CD14-positive monocyte (primary cell): ENCODE measurements at regions not wholly inside any gene's neighbourhood (a gene's known extent, or its start where the extent isn't known, plus 50 kb on each side); places are given as distances from the start of the nearest gene placed in this dataset.

Experiments used
- DNase-seq, 3 donors: peaks; one replicate each; pipeline ENCODE4 v3.0.0-alpha.2; 2011 to 2022
- H2AFZ ChIP-seq: 2 replicates; pipeline ENCODE4 v1.6.0; 2012; ENCODE audit warnings: mild to moderate bottlenecking, low read depth, low read length, inconsistent platforms; ENCODE audit not compliant: insufficient read depth, poor library complexity, severe bottlenecking
- H3K27ac ChIP-seq, 2 donors: 1 replicate in 1 of 2; 2 replicates in 1 of 2; pipeline ENCODE4 v1.5.1; 2012 to 2013; ENCODE audit warnings: low read length in 2 of 2, control low read depth in 1 of 2, inconsistent platforms in 1 of 2, low read depth in 1 of 2, mild to moderate bottlenecking in 1 of 2
- H3K27me3 ChIP-seq, 2 donors: one replicate each; pipeline versions ENCODE4 v1.6.0 to v1.6.1; 2011 to 2013; ENCODE audit warnings: low read length in 2 of 2; ENCODE audit not compliant: control insufficient read depth in 2 of 2, insufficient read depth in 2 of 2
- H3K36me3 ChIP-seq, 2 donors: replicated peaks in 1 of 2; 1 replicate in 1 of 2; 2 replicates in 1 of 2; pipeline versions ENCODE4 v1.5.1 to v1.6.1; 2012 to 2013; ENCODE audit warnings: low read length in 2 of 2, control low read depth in 1 of 2, inconsistent platforms in 1 of 2, mild to moderate bottlenecking in 1 of 2; ENCODE audit not compliant: insufficient read depth in 2 of 2, control insufficient read depth in 1 of 2
- H3K4me1 ChIP-seq, 2 donors: 1 replicate in 1 of 2; 2 replicates in 1 of 2; pipeline versions ENCODE4 v1.5.1 to v1.6.1; 2012 to 2013; ENCODE audit warnings: low read length in 2 of 2, control low read depth in 1 of 2, inconsistent platforms in 1 of 2, mild to moderate bottlenecking in 1 of 2, moderate library complexity in 1 of 2; ENCODE audit not compliant: insufficient read depth in 2 of 2, control insufficient read depth in 1 of 2
- H3K4me2 ChIP-seq: replicated peaks from 2 replicates; pipeline ENCODE3; 2012; ENCODE audit warnings: low read length, moderate library complexity, mild to moderate bottlenecking; ENCODE audit not compliant: poor library complexity, severe bottlenecking; ENCODE audit errors: extremely low read depth
- H3K4me3 ChIP-seq, 3 experiments: fragments of 200-600 bp in 1 of 3; sonication (generic) in 1 of 3; replicated peaks in 1 of 3; 1 replicate in 2 of 3; 2 replicates in 1 of 3; pipeline ENCODE4 v1.5.1; 2011 to 2013; ENCODE audit warnings: low read length in 3 of 3, mild to moderate bottlenecking in 3 of 3, control low read depth in 2 of 3, low read depth in 2 of 3, inconsistent platforms in 1 of 3, moderate library complexity in 1 of 3
- H3K79me2 ChIP-seq: 2 replicates; pipeline ENCODE4 v1.6.0; 2012; ENCODE audit warnings: mild to moderate bottlenecking, control low read depth, inconsistent platforms, low read length, moderate library complexity; ENCODE audit not compliant: insufficient read depth
- H3K9ac ChIP-seq: 2 replicates; pipeline ENCODE4 v1.6.0; 2017; ENCODE audit warnings: low read length, mild to moderate bottlenecking; ENCODE audit not compliant: insufficient read depth, poor library complexity, severe bottlenecking
- H3K9me3 ChIP-seq, 2 donors: replicated peaks in 1 of 2; 1 replicate in 1 of 2; 2 replicates in 1 of 2; pipeline versions ENCODE4 v1.5.1 to v1.6.1; 2012 to 2013; ENCODE audit warnings: low read length in 2 of 2, control low read depth in 1 of 2; ENCODE audit not compliant: control insufficient read depth in 1 of 2, insufficient read depth in 1 of 2
- H4K20me1 ChIP-seq: 2 replicates; pipeline ENCODE4 v1.6.0; 2012; ENCODE audit warnings: mild to moderate bottlenecking, low read length, control low read depth, moderate library complexity; ENCODE audit not compliant: insufficient read depth
- H3K27ac Mint-ChIP-seq, 7 donors: one replicate each; pipeline ENCODE4 v1.8.0; 2020; ENCODE audit warnings: mild to moderate bottlenecking in 7 of 7, mixed read lengths in 7 of 7, moderate library complexity in 6 of 7, inconsistent platforms in 2 of 7
- H3K27me3 Mint-ChIP-seq, 3 donors: one replicate each; pipeline ENCODE4 v1.8.0; 2021 to 2022; ENCODE audit warnings: low read depth in 3 of 3, mild to moderate bottlenecking in 3 of 3, mixed read lengths in 3 of 3, moderate library complexity in 3 of 3, inconsistent platforms in 1 of 3
- H3K36me3 Mint-ChIP-seq, 2 donors: one replicate each; pipeline ENCODE4 v1.8.0; 2020; ENCODE audit warnings: mixed read lengths in 2 of 2, inconsistent platforms in 1 of 2, mild to moderate bottlenecking in 1 of 2
- H3K4me1 Mint-ChIP-seq: one replicate; pipeline ENCODE4 v1.8.0; 2020; ENCODE audit warnings: mild to moderate bottlenecking, mixed read lengths
- H3K4me3 Mint-ChIP-seq, 2 donors: one replicate each; pipeline ENCODE4 v1.8.0; 2020; ENCODE audit warnings: mild to moderate bottlenecking in 2 of 2, mixed read lengths in 2 of 2, moderate library complexity in 1 of 2
- H3K9me3 Mint-ChIP-seq, 7 donors: one replicate each; pipeline ENCODE4 v1.8.0; 2020 to 2022; ENCODE audit warnings: mixed read lengths in 7 of 7, mild to moderate bottlenecking in 6 of 7, moderate library complexity in 6 of 7, inconsistent platforms in 2 of 7
- CTCF ChIP-seq: fragments of 200-600 bp; IDR thresholded peaks from one replicate; pipeline ENCODE4 v1.8.0; 2022; ENCODE audit warnings: antibody characterized with exemption, mild to moderate bottlenecking
- WGBS: methylation state at CpG from one replicate; pipeline ENCODE4 v1.1.5; 2013; ENCODE audit warnings: missing lambda C conversion rate; ENCODE audit not compliant: insufficient coverage; 5-methylcytosine and 5-hydroxymethylcytosine counted together
- intact Hi-C, 2 donors: fragments of 100-400 bp; cut with micrococcal nuclease; formaldehyde crosslinking; loops; one replicate each; pipeline versions ENCODE4 v1.15.0 to v1.15.1; 2023

GRCh38 chr16:11485676-11486075, 101.0 kb downstream of the LITAF start:
- H3K4me3 Mint-ChIP-seq, result no peak overlapping the region
- TF ChIP-seq CTCF, result no peak
- H3K9ac ChIP-seq, result no peak overlapping the region
- H4K20me1 ChIP-seq, result no peaks in the 10 kb centered on the region
- no peaks in the 10 kb centered on the region for H3K36me3 ChIP-seq
- H3K27ac ChIP-seq, result no peak overlapping the region
- H3K79me2 ChIP-seq, result no peaks in the 10 kb centered on the region
- peak overlapping the region in 1 of 7 donors; percentile 2 for H3K27ac Mint-ChIP-seq
- H3K4me3 ChIP-seq, result no peak overlapping the region
- peaks cover 21 to 48% (median 33%) of the 10 kb centered on the region in 7 donors for H3K9me3 Mint-ChIP-seq
- intact Hi-C loops, result no loop called here
- no peaks in the 10 kb centered on the region for H3K36me3 Mint-ChIP-seq
- H3K27me3 ChIP-seq, result no peaks in the 10 kb centered on the region
- no peaks in the 10 kb centered on the region for H3K4me1 ChIP-seq
- H2AFZ ChIP-seq, result no peak overlapping the region
- peaks cover 15 to 20% of the 10 kb centered on the region in 2 donors for H3K9me3 ChIP-seq
- H3K4me2 ChIP-seq, result no peak overlapping the region
- H3K27me3 Mint-ChIP-seq, result peaks cover 0 to 2% (median 2%) of the 10 kb centered on the region in 3 donors
- H3K4me1 Mint-ChIP-seq, result no peaks in the 10 kb centered on the region
- no peak for DNase-seq

- Mint-ChIP-seq H3K4me3 (no peak overlapping the region), H3K4me1 (no peaks in the 10 kb centered on the region), H3K27ac (no peak overlapping the region), H3K27me3 (peaks cover 0 to 2% (median 2%) of the 10 kb centered on the region in 3 donors), H3K36me3 (no peaks in the 10 kb centered on the region), H3K9me3 (peaks cover 20 to 41% (median 32%) of the 10 kb centered on the region in 7 donors)
- WGBS, result no CpG with 5 or more reads among the region's 2 CpGs
- TF ChIP-seq CTCF, result no peak
- Histone ChIP-seq H3K36me3 (no peaks in the 10 kb centered on the region), H3K79me2 (no peaks in the 10 kb centered on the region), H2AFZ (no peak overlapping the region), H4K20me1 (no peaks in the 10 kb centered on the region), H3K9me3 (peaks cover 15 to 20% of the 10 kb centered on the region in 2 donors), H3K4me2 (no peak overlapping the region), H3K27me3 (no peaks in the 10 kb centered on the region), H3K4me1 (no peaks in the 10 kb centered on the region), H3K9ac (no peak overlapping the region), H3K27ac (no peak overlapping the region), H3K4me3 (no peak overlapping the region)
- no peak for DNase-seq
- intact Hi-C loops, result no loop called here
Observed at GRCh38 chr16:11487289-11487688, 99.4 kb downstream of the LITAF start.
